Smooth muscle cell (in vitro differentiated cells): ENCODE measurements at regions not wholly inside any gene's neighbourhood (a gene's known extent, or its start where the extent isn't known, plus 50 kb on each side); places are given as distances from the start of the nearest gene placed in this dataset.

Source experiments
- DNase-seq: peaks from one replicate; lab custom pipeline; 2025; ENCODE audit not compliant: unreplicated experiment; lab: John Stamatoyannopoulos, UW
- H2AFZ ChIP-seq: fragments of 200-600 bp; sonication (generic); 2 replicates; pipeline ENCODE4 v1.6.0; 2016; ENCODE audit warnings: antibody characterized with exemption, low read depth, mild to moderate bottlenecking
- H3F3A ChIP-seq: fragments of 200-600 bp; sonication (generic); 2 replicates; pipeline ENCODE4 v1.6.0; 2017; ENCODE audit warnings: antibody characterized with exemption, low read depth
- H3K27ac ChIP-seq: fragments of 200-600 bp; sonication (generic); 2 replicates; pipeline ENCODE4 v1.5.1; 2016; ENCODE audit warnings: low read depth, mild to moderate bottlenecking
- H3K27me3 ChIP-seq: fragments of 200-600 bp; sonication (generic); 2 replicates; pipeline ENCODE4 v1.6.1; 2016; ENCODE audit warnings: low read depth, mild to moderate bottlenecking
- H3K36me3 ChIP-seq: fragments of 200-600 bp; sonication (generic); 2 replicates; pipeline ENCODE4 v1.5.1; 2016; ENCODE audit warnings: low read depth
- H3K4me1 ChIP-seq: fragments of 200-600 bp; sonication (generic); 2 replicates; pipeline ENCODE4 v1.5.1; 2016; ENCODE audit warnings: low read depth
- H3K4me2 ChIP-seq: fragments of 200-600 bp; sonication (generic); 2 replicates; pipeline ENCODE4 v1.6.0; 2016; ENCODE audit warnings: mild to moderate bottlenecking
- H3K4me3 ChIP-seq: fragments of 200-600 bp; sonication (generic); 2 replicates; pipeline ENCODE4 v1.5.1; 2016; ENCODE audit warnings: mild to moderate bottlenecking
- H3K79me2 ChIP-seq: fragments of 200-600 bp; sonication (generic); 2 replicates; pipeline ENCODE4 v1.6.0; 2016; ENCODE audit warnings: low read depth, mild to moderate bottlenecking
- H3K9ac ChIP-seq: fragments of 200-600 bp; sonication (generic); 2 replicates; pipeline ENCODE4 v1.6.0; 2016; ENCODE audit warnings: low read depth
- H3K9me3 ChIP-seq: fragments of 200-600 bp; sonication (generic); replicated peaks from 2 replicates; pipeline ENCODE4 v1.5.1; 2016; ENCODE audit warnings: low read depth
- H4K20me1 ChIP-seq: fragments of 200-600 bp; sonication (generic); 2 replicates; pipeline ENCODE4 v1.6.0; 2016; ENCODE audit warnings: low read depth
- WGBS: methylation state at CpG from one replicate; pipeline ENCODE4 v1.1.7; 2016; ENCODE audit warnings: low lambda C conversion rate; 5-methylcytosine and 5-hydroxymethylcytosine counted together
- TF ChIP-seq, protein P1 (sequence below): fragments of 200-600 bp; sonication (generic); IDR thresholded peaks from 2 replicates; pipeline ENCODE4 v1.5.1; 2017; ENCODE audit warnings: borderline replicate concordance, mild to moderate bottlenecking, antibody characterized with exemption; ENCODE audit not compliant: insufficient read depth, poor library complexity, severe bottlenecking

- DNase-seq, result no peak
- H3K4me1 ChIP-seq, result no peaks in the 10 kb centered on the region
- H3K4me3 ChIP-seq, result no peak overlapping the region
- H3K36me3 ChIP-seq, result no peaks in the 10 kb centered on the region
- WGBS, result 80% methylated on average over 3 of the region's 3 CpGs
- H2AFZ ChIP-seq, result no peak overlapping the region
- H3K79me2 ChIP-seq, result no peaks in the 10 kb centered on the region
- H4K20me1 ChIP-seq, result no peaks in the 10 kb centered on the region
- H3K27me3 ChIP-seq, result no peaks in the 10 kb centered on the region
- no peaks in the 10 kb centered on the region for H3K9me3 ChIP-seq
- no peak overlapping the region for H3K4me2 ChIP-seq
- no peak overlapping the region for H3K27ac ChIP-seq
- TF ChIP-seq, protein P1, sequence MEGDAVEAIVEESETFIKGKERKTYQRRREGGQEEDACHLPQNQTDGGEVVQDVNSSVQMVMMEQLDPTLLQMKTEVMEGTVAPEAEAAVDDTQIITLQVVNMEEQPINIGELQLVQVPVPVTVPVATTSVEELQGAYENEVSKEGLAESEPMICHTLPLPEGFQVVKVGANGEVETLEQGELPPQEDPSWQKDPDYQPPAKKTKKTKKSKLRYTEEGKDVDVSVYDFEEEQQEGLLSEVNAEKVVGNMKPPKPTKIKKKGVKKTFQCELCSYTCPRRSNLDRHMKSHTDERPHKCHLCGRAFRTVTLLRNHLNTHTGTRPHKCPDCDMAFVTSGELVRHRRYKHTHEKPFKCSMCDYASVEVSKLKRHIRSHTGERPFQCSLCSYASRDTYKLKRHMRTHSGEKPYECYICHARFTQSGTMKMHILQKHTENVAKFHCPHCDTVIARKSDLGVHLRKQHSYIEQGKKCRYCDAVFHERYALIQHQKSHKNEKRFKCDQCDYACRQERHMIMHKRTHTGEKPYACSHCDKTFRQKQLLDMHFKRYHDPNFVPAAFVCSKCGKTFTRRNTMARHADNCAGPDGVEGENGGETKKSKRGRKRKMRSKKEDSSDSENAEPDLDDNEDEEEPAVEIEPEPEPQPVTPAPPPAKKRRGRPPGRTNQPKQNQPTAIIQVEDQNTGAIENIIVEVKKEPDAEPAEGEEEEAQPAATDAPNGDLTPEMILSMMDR, result no peak
- H3F3A ChIP-seq, result no peaks in the 10 kb centered on the region
- no peak overlapping the region for H3K9ac ChIP-seq
These were observed 156.6 kb upstream of the SPRY4 start for GRCh38 chr5:142481410-142481809.

GRCh38 chr5:142479854-142480519 lies 155.2 kb upstream of the SPRY4 start:
- H3K9ac ChIP-seq, result no peak overlapping the region
- no peaks in the 10 kb centered on the region for H3F3A ChIP-seq
- WGBS, result 93% methylated on average over 3 of the region's 3 CpGs
- H3K9me3 ChIP-seq, result no peaks in the 10 kb centered on the region
- no peaks in the 10 kb centered on the region for H3K36me3 ChIP-seq
- H3K27ac ChIP-seq, result no peak overlapping the region
- no peak overlapping the region for H2AFZ ChIP-seq
- peaks cover 5% of the 10 kb centered on the region for H3K4me1 ChIP-seq
- H3K4me3 ChIP-seq, result no peak overlapping the region
- no peaks in the 10 kb centered on the region for H3K79me2 ChIP-seq
- TF ChIP-seq, protein P1, result no peak
- no peak overlapping the region for H3K4me2 ChIP-seq
- no peaks in the 10 kb centered on the region for H3K27me3 ChIP-seq
- DNase-seq, result no peak
- no peaks in the 10 kb centered on the region for H4K20me1 ChIP-seq

DNA sequence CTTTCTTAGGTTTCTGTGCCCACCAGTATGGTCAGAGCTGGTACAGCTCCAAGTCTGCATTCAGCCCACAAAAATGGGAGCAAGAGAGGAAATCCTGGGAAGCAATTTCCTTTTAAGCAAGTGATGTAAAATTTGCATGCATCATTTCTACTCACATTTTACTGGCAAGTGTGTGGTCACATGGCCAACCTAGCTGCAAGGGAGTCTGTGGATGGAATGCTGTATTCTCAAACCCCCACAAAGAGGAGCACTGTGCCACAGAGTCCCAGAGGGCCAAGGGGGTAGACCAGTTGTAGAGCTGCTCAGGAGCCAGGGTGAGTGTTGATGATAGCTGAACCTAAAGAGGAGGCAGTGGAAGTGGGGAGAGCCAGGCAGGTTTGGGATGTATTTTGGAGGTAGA lies 154.3 kb upstream of the SPRY4 start:
- no peak overlapping the region for H2AFZ ChIP-seq
- no peak for DNase-seq
- TF ChIP-seq, protein P1, result no peak
- H3K27me3 ChIP-seq, result no peaks in the 10 kb centered on the region
- no peaks in the 10 kb centered on the region for H4K20me1 ChIP-seq
- H3K4me1 ChIP-seq, result peaks cover 10% of the 10 kb centered on the region
- no peak overlapping the region for H3K4me2 ChIP-seq
- no peaks in the 10 kb centered on the region for H3F3A ChIP-seq
- no peaks in the 10 kb centered on the region for H3K9me3 ChIP-seq
- no peak overlapping the region for H3K9ac ChIP-seq
- H3K36me3 ChIP-seq, result no peaks in the 10 kb centered on the region
- no peak overlapping the region for H3K27ac ChIP-seq
- H3K4me3 ChIP-seq, result no peak overlapping the region
- no peaks in the 10 kb centered on the region for H3K79me2 ChIP-seq

- TF ChIP-seq, protein P1, result no peak
- Histone ChIP-seq H4K20me1 (no peaks in the 10 kb centered on the region), H3K27ac (no peak overlapping the region), H3K9ac (no peak overlapping the region), H3K79me2 (no peaks in the 10 kb centered on the region), H3F3A (no peaks in the 10 kb centered on the region), H3K36me3 (no peaks in the 10 kb centered on the region), H3K4me2 (no peak overlapping the region), H2AFZ (no peak overlapping the region), H3K4me1 (peaks cover 10% of the 10 kb centered on the region), H3K27me3 (no peaks in the 10 kb centered on the region), H3K9me3 (no peaks in the 10 kb centered on the region), H3K4me3 (no peak overlapping the region)
- no peak for DNase-seq
- WGBS, result 83% methylated on average over 1 of the region's 1 CpG
These were observed 153.3 kb upstream of the SPRY4 start for GRCh38 chr5:142478113-142478512.
